BLaER1 (cell line): ENCODE measurements at regions not wholly inside any gene's neighbourhood (a gene's known extent, or its start where the extent isn't known, plus 50 kb on each side); places are given as distances from the start of the nearest gene placed in this dataset.

Experiments
- H3K27ac ChIP-seq: shearing (Covaris generic); formaldehyde crosslinking; 2 replicates; pipeline ENCODE4 v1.8.1; 2022
- H3K27me3 ChIP-seq: shearing (Covaris generic); formaldehyde crosslinking; 2 replicates; pipeline ENCODE4 v1.8.1; 2022
- H3K36me3 ChIP-seq: shearing (Covaris generic); formaldehyde crosslinking; 2 replicates; pipeline ENCODE4 v1.8.1; 2022
- H3K4me1 ChIP-seq: shearing (Covaris generic); formaldehyde crosslinking; 2 replicates; pipeline ENCODE4 v1.8.1; 2022
- H3K4me2 ChIP-seq: shearing (Covaris generic); formaldehyde crosslinking; 2 replicates; pipeline ENCODE4 v1.8.1; 2022
- H3K4me3 ChIP-seq: shearing (Covaris generic); formaldehyde crosslinking; 2 replicates; pipeline ENCODE4 v1.8.1; 2022
- H3K9ac ChIP-seq: shearing (Covaris generic); formaldehyde crosslinking; 2 replicates; pipeline ENCODE4 v1.8.1; 2022
- H3K9me3 ChIP-seq: shearing (Covaris generic); formaldehyde crosslinking; 2 replicates; pipeline ENCODE4 v1.8.1; 2022
- H4K20me1 ChIP-seq: shearing (Covaris generic); formaldehyde crosslinking; 2 replicates; pipeline ENCODE4 v1.8.1; 2022
- Cebpa-rat ChIP-seq: shearing (Covaris generic); IDR thresholded peaks from 2 replicates; pipeline ENCODE4 v1.8.1; 2022

DNA sequence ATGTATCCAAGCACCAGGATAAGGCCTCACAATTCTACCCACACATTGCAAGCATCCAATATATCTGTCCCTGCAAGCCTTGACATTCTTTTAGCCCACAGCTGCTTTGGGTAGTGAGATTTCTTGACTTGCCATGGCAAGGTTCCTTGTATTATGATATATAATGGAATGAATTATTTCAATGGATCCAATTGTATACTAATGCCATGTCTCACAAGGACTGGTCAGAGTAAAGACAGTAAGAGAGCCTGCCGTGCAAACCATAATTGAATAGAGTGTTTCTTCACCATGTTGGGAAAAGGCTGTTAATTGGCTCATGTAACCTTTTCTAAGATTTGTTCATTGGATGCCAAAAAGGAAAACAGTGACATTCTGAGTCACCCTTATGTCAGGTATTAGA lies 64.3 kb upstream of the RBBP8 start:
- H3K27me3 ChIP-seq: no peaks in the 10 kb centered on the region
- H3K27ac ChIP-seq: no peak overlapping the region
- no peak for TF ChIP-seq Cebpa-rat
- no peak overlapping the region for H3K4me2 ChIP-seq
- H3K36me3 ChIP-seq: no peaks in the 10 kb centered on the region
- no peak overlapping the region for H3K9ac ChIP-seq
- no peaks in the 10 kb centered on the region for H4K20me1 ChIP-seq
- H3K9me3 ChIP-seq: no peaks in the 10 kb centered on the region
- H3K4me3 ChIP-seq: no peak overlapping the region
- H3K4me1 ChIP-seq: no peaks in the 10 kb centered on the region

DNA sequence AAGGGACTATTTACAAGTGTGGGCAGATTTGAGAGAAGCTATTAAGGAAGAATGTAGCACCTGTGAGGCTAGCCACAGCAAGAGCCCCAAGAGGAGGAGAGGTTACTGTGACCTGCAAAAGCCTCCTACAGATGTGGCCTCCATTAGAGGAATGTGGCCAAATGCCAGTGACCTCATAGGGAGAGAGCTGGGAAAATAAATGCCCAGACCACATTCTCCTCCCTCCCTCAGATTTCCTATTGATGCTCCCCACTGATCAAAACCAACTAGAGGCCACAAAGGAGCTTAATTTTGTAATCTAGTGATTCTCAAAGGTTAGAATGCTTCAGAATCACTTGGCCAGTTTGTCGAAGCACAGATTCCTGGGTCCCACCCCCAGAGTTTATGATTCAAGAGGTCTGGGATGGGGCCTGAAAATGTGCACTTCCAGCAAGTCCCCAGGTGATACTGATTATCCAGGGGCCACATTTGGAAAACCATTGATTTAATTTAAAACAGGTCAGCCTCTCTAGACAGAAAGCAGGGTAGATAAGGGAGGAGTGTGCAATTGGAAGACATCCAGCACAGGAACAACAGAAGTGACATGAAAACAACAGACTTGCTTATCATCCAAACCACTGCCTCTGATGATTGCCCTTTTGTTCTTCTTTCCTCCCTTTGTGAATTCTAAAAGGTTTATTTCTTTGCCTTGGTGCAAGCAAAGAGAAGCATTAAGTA lies 61.2 kb upstream of the RBBP8 start:
- Histone ChIP-seq H3K4me3 (no peak overlapping the region), H3K36me3 (no peaks in the 10 kb centered on the region), H3K27ac (no peak overlapping the region), H3K27me3 (no peaks in the 10 kb centered on the region), H3K9me3 (no peaks in the 10 kb centered on the region), H4K20me1 (no peaks in the 10 kb centered on the region), H3K4me2 (no peak overlapping the region), H3K4me1 (no peaks in the 10 kb centered on the region), H3K9ac (no peak overlapping the region)
- TF ChIP-seq Cebpa-rat: no peak

DNA sequence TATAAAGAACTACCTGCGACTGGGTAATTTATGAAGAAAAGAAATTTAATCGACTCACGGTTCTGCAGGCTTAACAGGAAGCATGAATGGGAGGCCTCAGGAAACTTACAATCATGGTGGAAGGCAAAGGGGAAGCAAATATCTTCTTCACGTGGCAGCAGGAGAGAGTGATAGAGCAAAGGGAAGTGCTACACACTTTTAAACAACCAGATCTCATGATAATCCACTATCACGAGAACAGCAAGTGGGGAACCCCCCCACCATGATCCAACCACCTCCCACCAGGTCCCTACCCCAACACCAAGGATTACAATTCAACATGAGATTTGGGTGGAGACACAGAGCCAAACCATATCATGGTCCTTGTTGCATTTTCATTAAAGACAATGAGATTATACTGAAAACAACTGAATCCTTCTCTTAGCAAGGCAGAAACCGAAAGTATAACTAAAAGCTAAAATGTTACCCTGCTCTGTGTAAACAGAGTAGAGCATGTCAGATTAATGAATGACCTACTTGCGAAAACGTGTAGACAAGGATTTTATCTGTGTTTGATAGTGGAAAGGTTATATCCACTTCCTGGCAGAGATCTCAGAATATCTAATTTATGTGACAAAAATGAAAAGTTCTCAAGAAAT lies 60.1 kb upstream of the RBBP8 start:
- H4K20me1 ChIP-seq: no peaks in the 10 kb centered on the region
- TF ChIP-seq Cebpa-rat: no peak
- H3K27me3 ChIP-seq: no peaks in the 10 kb centered on the region
- H3K9ac ChIP-seq: no peak overlapping the region
- H3K36me3 ChIP-seq: no peaks in the 10 kb centered on the region
- no peak overlapping the region for H3K4me2 ChIP-seq
- H3K27ac ChIP-seq: no peak overlapping the region
- no peaks in the 10 kb centered on the region for H3K4me1 ChIP-seq
- H3K9me3 ChIP-seq: no peaks in the 10 kb centered on the region
- H3K4me3 ChIP-seq: no peak overlapping the region

DNA sequence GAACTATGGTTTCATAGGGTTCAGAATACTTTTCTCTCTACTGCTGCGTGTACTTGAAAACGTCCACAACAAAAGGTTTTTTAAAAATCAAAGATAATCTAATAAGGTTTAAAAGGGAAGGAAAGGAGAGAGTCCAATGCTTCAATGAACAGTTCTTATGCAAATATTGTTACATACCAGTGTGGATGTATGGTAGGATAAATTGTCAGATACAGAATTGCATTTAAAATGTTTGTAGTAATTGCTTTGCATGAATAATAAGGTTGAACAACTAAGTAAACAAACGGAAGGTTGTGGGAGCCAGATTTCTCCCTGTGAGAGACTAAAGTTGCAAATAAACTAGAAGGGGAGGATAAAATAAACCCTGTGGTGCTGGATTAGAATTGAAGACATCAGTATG lies 53.8 kb upstream of the RBBP8 start:
- no peaks in the 10 kb centered on the region for H3K36me3 ChIP-seq
- H3K9me3 ChIP-seq: no peaks in the 10 kb centered on the region
- H3K4me2 ChIP-seq: no peak overlapping the region
- no peak overlapping the region for H3K4me3 ChIP-seq
- H4K20me1 ChIP-seq: no peaks in the 10 kb centered on the region
- no peak overlapping the region for H3K9ac ChIP-seq
- no peaks in the 10 kb centered on the region for H3K27me3 ChIP-seq
- H3K4me1 ChIP-seq: no peaks in the 10 kb centered on the region
- H3K27ac ChIP-seq: no peak overlapping the region
- no peak for TF ChIP-seq Cebpa-rat

DNA sequence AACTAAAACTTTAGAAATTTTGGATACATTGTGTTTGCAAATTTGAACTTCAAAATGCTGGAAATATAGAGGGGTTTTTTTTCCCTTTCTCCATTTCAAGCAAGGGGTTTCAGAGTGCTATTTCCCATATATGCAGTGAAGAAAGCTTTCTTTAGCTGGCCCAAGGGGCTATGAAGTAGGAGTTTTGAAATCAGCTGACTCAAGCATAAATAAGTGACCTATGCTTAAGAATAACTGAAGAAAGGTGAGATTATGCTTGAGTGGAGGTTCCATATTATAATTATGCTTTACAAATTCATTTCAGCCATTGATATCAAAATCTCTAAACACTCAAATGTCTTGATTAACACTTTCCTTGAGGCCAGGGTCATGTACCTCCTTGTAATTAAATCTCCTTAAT lies 51.0 kb upstream of the RBBP8 start:
- no peaks in the 10 kb centered on the region for H3K4me1 ChIP-seq
- no peak overlapping the region for H3K4me3 ChIP-seq
- no peaks in the 10 kb centered on the region for H4K20me1 ChIP-seq
- H3K9me3 ChIP-seq: no peaks in the 10 kb centered on the region
- no peak overlapping the region for H3K4me2 ChIP-seq
- no peak for TF ChIP-seq Cebpa-rat
- no peak overlapping the region for H3K27ac ChIP-seq
- no peaks in the 10 kb centered on the region for H3K27me3 ChIP-seq
- no peaks in the 10 kb centered on the region for H3K36me3 ChIP-seq
- H3K9ac ChIP-seq: no peak overlapping the region

DNA sequence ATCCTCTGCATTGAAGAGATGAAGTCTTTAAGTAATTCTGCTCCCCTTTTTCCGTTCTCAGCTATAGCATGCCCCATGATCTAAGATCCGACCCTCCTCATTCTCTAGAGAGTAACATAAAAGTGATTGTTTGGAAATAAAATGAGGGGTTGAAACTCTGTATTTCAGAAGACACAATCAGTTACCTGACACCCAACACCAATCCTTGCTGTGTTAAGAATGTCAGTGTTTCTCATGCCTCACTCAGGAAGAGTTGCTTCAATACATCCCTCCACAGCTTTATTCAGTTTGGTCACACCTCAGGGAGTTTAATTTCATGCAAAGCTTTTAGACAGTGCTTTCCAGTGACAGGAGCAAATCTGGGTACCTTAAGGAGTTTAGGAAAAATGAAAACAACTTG lies 49.9 kb upstream of the RBBP8 start:
- no peaks in the 10 kb centered on the region for H3K4me1 ChIP-seq
- no peaks in the 10 kb centered on the region for H3K27me3 ChIP-seq
- no peak for TF ChIP-seq Cebpa-rat
- no peaks in the 10 kb centered on the region for H3K9me3 ChIP-seq
- no peak overlapping the region for H3K4me3 ChIP-seq
- H4K20me1 ChIP-seq: no peaks in the 10 kb centered on the region
- no peak overlapping the region for H3K27ac ChIP-seq
- H3K9ac ChIP-seq: no peak overlapping the region
- H3K4me2 ChIP-seq: no peak overlapping the region
- H3K36me3 ChIP-seq: no peaks in the 10 kb centered on the region
